ENCODE measurements at regions not wholly inside any gene's neighbourhood (a gene's known extent, or its start where the extent isn't known, plus 50 kb on each side); places are given as distances from the start of the nearest gene placed in this dataset.

DNA sequence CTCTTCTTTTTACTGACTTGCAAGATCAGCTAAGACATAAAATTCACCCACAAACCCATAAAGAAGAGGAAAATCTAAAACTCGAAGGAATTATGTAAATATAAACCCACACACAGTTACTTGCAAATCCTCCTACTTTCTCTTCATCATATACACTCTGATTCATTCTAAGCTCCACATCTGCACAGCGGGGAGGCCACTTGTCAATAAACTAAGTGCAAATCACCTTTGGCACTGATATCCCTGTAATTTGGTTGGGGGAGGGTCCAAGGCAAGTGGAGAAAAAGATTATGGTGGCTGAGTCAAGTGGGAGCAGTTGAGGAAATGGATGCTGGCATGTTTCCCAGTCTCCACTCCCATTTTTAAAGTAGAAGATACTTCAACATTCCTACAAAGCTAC lies 596.5 kb downstream of the MATN1 start:
- no peak for TF ChIP-seq GATA2 (IDR thresholded peaks at IDR 0.05; ENCODE audit: low read depth, low read length)
- TF ChIP-seq GATA3 (IDR thresholded peaks at IDR 0.05; ENCODE audit: low read depth, low read length) = no peak

Data from SH-SY5Y (cell line).